Thymus (tissue), 11 donors: ENCODE measurements at regions not wholly inside any gene's neighbourhood (a gene's known extent, or its start where the extent isn't known, plus 50 kb on each side); places are given as distances from the start of the nearest gene placed in this dataset.
A peak's percentile ranks its signal among the peaks of the same experiment; 100 is the strongest.
"Not testable (repeated sequence)": the region's sequence is repeated elsewhere in the genome, so short reads cannot be mapped to it uniquely, and the experiment has no call there.

Experiments
- DNase-seq, 9 donors: peaks; one replicate each; pipeline ENCODE4 v3.0.0-alpha.2; 2013; ENCODE audit warnings: low spot score in 9 of 9, low read depth in 6 of 9, missing footprints in 1 of 9
- H3K27ac ChIP-seq, 2 donors: one replicate each; pipeline ENCODE4 v1.5.1; 2013; ENCODE audit warnings: control low read depth in 1 of 2, low read depth in 1 of 2, low read length in 1 of 2, mild to moderate bottlenecking in 1 of 2, moderate library complexity in 1 of 2
- H3K27me3 ChIP-seq, 2 donors: one replicate each; pipeline ENCODE4 v1.5.1; 2013; ENCODE audit warnings: low read length in 1 of 2; ENCODE audit not compliant: control insufficient read depth in 2 of 2, insufficient read depth in 1 of 2
- H3K36me3 ChIP-seq, 2 donors: one replicate each; pipeline ENCODE4 v1.5.1; 2013; ENCODE audit warnings: low read length in 1 of 2, mild to moderate bottlenecking in 1 of 2, moderate library complexity in 1 of 2; ENCODE audit not compliant: control insufficient read depth in 2 of 2, insufficient read depth in 2 of 2
- H3K4me1 ChIP-seq, 2 donors: one replicate each; pipeline ENCODE4 v1.5.1; 2013; ENCODE audit warnings: low read length in 2 of 2; ENCODE audit not compliant: control insufficient read depth in 2 of 2, insufficient read depth in 2 of 2
- H3K4me3 ChIP-seq, 2 donors: one replicate each; pipeline ENCODE4 v1.5.1; 2013; ENCODE audit warnings: low read length in 2 of 2, control low read depth in 1 of 2, mild to moderate bottlenecking in 1 of 2
- H3K9me3 ChIP-seq, 2 donors: one replicate each; pipeline ENCODE4 v1.5.1; 2013; ENCODE audit warnings: low read length in 1 of 2, mild to moderate bottlenecking in 1 of 2; ENCODE audit not compliant: control insufficient read depth in 2 of 2, insufficient read depth in 1 of 2
- WGBS: extraction: QIAGEN DNeasy Blood & Tissue Kit; methylation state at CpG from one replicate; pipeline ENCODE4 v1.1.7; 2013; 5-methylcytosine and 5-hydroxymethylcytosine counted together
- donor health status: healthy.

- not testable (repeated sequence) for H3K4me1 ChIP-seq, H3K9me3 ChIP-seq, DNase-seq, H3K36me3 ChIP-seq, H3K4me3 ChIP-seq, H3K27ac ChIP-seq, H3K27me3 ChIP-seq
- 89% methylated on average over 10 of the region's 10 CpGs for WGBS
Measured at GRCh38 chr13:24599019-24599791, 81.0 kb upstream of the ATP12A start.

GRCh38 chr13:24605923-24606372, 74.3 kb upstream of the ATP12A start:
- Histone ChIP-seq H3K9me3 (no peaks in the 10 kb centered on the region), H3K27ac (no peak overlapping the region), H3K4me3 (no peak overlapping the region), H3K27me3 (no peaks in the 10 kb centered on the region), H3K4me1 (peaks cover 0 to 3% of the 10 kb centered on the region in 2 donors), H3K36me3 (no peaks in the 10 kb centered on the region)
- WGBS = 97% methylated on average over 6 of the region's 6 CpGs
- peak in 2 of 9 donors; percentile 43 to 61 for DNase-seq

GRCh38 chr13:24606486-24607170, 73.6 kb upstream of the ATP12A start:
- DNase-seq = no peak
- no peak overlapping the region for H3K27ac ChIP-seq
- H3K36me3 ChIP-seq = no peaks in the 10 kb centered on the region
- no peaks in the 10 kb centered on the region for H3K9me3 ChIP-seq
- H3K27me3 ChIP-seq = no peaks in the 10 kb centered on the region
- WGBS = 98% methylated on average over 6 of the region's 6 CpGs
- peaks cover 0 to 3% of the 10 kb centered on the region in 2 donors for H3K4me1 ChIP-seq
- H3K4me3 ChIP-seq = no peak overlapping the region

GRCh38 chr13:24610956-24611355, 69.3 kb upstream of the ATP12A start:
- no peaks in the 10 kb centered on the region for H3K9me3 ChIP-seq
- H3K36me3 ChIP-seq = no peaks in the 10 kb centered on the region
- peaks cover 0 to 7% of the 10 kb centered on the region in 2 donors for H3K4me1 ChIP-seq
- 93% methylated on average over 3 of the region's 3 CpGs for whole genome bisulfite sequencing
- no peak overlapping the region for H3K4me3 ChIP-seq
- DNase-seq = no peak
- H3K27ac ChIP-seq = no peak overlapping the region
- no peaks in the 10 kb centered on the region for H3K27me3 ChIP-seq

GRCh38 chr13:24612726-24613125, 67.5 kb upstream of the ATP12A start:
- Histone ChIP-seq H3K9me3 (no peaks in the 10 kb centered on the region), H3K36me3 (no peaks in the 10 kb centered on the region), H3K27me3 (no peaks in the 10 kb centered on the region), H3K4me3 (no peak overlapping the region), H3K27ac (no peak overlapping the region), H3K4me1 (peaks cover 0 to 4% of the 10 kb centered on the region in 2 donors)
- WGBS = 98% methylated on average over 9 of the region's 9 CpGs
- no peak for DNase-seq

GRCh38 chr13:24613128-24613527, 67.1 kb upstream of the ATP12A start:
- no peaks in the 10 kb centered on the region for H3K27me3 ChIP-seq
- no peak overlapping the region for H3K27ac ChIP-seq
- 95% methylated on average over 3 of the region's 3 CpGs for WGBS
- no peak for DNase-seq
- no peaks in the 10 kb centered on the region for H3K9me3 ChIP-seq
- no peak overlapping the region for H3K4me3 ChIP-seq
- H3K36me3 ChIP-seq = no peaks in the 10 kb centered on the region
- H3K4me1 ChIP-seq = peaks cover 0 to 8% of the 10 kb centered on the region in 2 donors

GRCh38 chr13:24613755-24614154, 66.5 kb upstream of the ATP12A start:
- H3K27me3 ChIP-seq = no peaks in the 10 kb centered on the region
- no peak overlapping the region for H3K27ac ChIP-seq
- no peak overlapping the region for H3K4me3 ChIP-seq
- peaks cover 5 to 14% of the 10 kb centered on the region in 2 donors for H3K4me1 ChIP-seq
- H3K36me3 ChIP-seq = no peaks in the 10 kb centered on the region
- DNase-seq = no peak
- 97% methylated on average over 11 of the region's 11 CpGs for WGBS
- H3K9me3 ChIP-seq = no peaks in the 10 kb centered on the region

GRCh38 chr13:24614306-24615080, 65.7 kb upstream of the ATP12A start:
- Histone ChIP-seq H3K4me1 (peaks cover 6 to 16% of the 10 kb centered on the region in 2 donors), H3K4me3 (no peak overlapping the region), H3K27me3 (no peaks in the 10 kb centered on the region), H3K27ac (no peak overlapping the region), H3K36me3 (no peaks in the 10 kb centered on the region), H3K9me3 (no peaks in the 10 kb centered on the region)
- peak in 1 of 9 donors; percentile 22 for DNase-seq
- WGBS = 95% methylated on average over 15 of the region's 15 CpGs

- WGBS = 96% methylated on average over 9 of the region's 9 CpGs
- Histone ChIP-seq H3K27ac (no peak overlapping the region), H3K9me3 (no peaks in the 10 kb centered on the region), H3K27me3 (no peaks in the 10 kb centered on the region), H3K4me1 (peaks cover 6 to 16% of the 10 kb centered on the region in 2 donors), H3K36me3 (no peaks in the 10 kb centered on the region), H3K4me3 (no peak overlapping the region)
- DNase-seq = no peak
Measured at GRCh38 chr13:24615114-24615513, 65.1 kb upstream of the ATP12A start.
